ENCODE measurements at regions not wholly inside any gene's neighbourhood (a gene's known extent, or its start where the extent isn't known, plus 50 kb on each side); places are given as distances from the start of the nearest gene placed in this dataset.

DNA sequence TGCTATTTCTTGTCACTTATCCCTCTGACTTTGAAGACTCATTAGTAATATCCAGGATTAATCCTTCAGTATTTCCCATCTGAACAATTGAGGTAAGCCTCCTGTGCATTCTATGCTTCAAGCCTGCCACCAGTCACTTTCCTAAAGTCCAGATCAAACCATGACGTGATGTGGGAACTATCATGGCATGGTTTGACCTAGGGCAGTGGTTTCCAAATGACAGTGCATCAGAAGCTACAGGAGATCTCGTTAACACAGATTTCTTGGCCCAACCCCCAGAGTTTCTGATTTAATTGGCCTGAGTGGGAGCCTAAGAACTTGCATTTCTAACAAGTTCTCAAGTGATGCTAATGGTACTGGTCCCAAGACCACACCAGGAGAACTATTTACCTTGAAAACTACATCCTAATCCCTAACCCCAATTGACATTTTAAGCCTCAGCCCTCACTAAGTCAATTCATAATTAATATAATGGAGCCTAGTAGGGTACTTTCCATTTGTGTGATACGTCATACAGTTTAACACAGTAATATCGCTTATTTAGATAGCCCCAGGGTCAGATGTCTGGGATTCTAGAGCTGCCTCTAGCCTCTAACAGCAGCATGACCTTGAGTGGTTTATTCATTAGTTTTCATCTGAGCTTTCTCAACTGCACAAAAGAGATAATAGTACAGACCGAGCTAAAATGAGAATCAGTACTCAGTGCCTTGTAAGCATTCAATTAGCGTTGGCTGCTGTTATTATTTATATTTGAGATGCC lies 907.6 kb downstream of the TFAP2A start:
- no peak for DNase-seq

DNA sequence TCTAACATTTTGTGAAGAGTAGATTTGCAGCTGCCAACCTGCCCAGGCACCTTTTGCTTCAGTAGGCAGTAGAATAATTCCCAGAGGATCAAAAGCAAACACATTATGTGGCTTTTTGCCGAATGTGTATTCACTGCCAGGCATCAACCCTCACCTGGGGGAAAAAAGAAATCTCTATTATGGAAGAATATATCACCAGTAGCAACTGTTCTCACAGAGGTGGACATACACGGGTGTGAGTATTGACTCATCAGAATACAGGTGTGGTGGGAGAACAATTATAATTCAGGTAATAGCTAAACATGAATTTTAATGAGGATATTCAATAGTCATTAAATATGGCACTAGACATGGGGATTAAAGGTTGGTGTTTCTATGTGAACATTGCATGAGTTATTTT lies 910.7 kb downstream of the TFAP2A start:
- no peak for DNase-seq

DNA sequence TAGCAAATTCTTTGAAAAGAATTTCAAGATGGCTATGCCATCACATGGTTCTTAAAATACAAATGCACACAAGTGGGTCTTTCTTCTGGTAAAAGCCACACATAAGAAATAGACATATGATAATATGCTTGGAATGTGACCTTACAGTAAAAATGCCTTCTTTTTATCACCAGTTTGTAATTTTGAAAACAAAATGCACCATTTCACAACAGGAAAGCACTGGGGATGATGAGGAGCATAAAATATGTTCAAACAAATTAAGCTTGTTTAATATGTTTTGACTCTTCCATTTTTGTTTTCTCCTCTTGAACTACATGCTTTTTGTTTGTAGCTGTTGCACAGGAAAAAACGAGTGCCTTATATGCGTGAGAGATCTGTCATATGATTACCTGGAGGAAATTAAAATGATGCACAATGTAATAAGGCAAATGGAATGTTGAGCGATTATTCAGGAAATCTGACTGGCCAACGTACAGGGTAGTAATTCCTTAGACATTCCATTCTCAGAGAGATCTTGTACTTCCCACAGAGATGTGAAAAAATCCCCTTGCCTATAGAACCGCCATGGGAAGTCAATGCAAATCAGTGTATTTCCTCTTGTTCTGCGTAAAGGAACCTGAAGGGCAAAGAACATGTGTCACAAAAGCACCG lies 911.6 kb downstream of the TFAP2A start:
- no peak for DNase-seq

DNA sequence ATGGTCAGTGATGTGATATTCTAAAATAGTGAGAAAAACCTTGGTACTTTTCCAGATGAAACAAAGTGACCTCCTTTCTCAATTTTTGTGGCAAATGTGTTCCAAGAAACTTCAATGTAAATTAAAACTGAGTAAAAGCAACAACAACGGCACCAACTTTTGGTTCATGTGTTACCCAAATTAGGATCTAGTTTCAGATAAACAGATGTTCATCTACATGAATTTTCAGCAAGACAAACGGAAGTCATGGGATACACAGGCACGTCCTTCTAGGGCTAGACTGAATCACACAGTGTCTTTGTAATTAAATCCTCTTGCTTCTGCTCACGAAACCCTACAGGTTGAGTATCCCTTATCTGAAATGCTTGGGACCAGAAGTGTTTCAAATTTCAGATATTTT lies 915.2 kb downstream of the TFAP2A start:
- no peak for DNase-seq

DNA sequence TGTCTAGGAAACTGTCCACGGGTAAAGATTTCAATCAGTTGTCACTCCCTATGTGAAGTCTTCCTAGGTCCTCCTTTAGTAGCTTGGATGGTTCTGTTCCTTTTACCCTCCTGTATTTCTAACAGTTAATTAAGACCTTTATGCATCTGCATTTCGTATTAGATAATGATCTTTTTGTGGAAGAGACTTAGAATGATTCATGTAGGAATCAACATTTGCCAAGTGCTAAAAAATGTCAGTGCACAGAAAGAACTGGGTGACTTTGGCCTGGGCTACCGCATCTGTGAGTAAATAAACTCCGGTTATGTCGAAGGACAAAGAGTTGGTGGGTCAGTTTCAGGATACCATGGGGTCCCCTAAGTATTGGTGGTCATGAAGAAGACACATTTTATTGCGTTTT lies 918.0 kb downstream of the TFAP2A start:
- no peak for DNase-seq

DNA sequence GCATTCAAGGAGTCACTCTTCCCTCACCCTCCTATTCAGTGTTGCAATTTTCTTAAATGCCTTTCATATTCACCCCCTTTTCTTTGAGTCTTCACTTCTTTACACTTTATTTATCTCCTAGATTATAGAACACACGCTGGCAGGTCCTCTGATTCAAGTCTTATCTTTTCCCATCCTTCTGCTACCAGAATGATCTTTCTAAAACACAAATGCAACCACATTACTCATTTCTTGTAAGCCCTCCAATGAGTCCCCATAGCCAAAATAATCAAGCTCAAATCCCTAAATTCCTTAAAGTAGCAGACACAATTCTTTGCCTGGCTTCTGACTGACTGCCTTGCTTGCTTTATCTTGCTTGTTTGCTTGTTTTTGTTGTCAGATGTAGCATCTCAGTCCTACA lies 920.0 kb downstream of the TFAP2A start:
- no peak for DNase-seq

DNA sequence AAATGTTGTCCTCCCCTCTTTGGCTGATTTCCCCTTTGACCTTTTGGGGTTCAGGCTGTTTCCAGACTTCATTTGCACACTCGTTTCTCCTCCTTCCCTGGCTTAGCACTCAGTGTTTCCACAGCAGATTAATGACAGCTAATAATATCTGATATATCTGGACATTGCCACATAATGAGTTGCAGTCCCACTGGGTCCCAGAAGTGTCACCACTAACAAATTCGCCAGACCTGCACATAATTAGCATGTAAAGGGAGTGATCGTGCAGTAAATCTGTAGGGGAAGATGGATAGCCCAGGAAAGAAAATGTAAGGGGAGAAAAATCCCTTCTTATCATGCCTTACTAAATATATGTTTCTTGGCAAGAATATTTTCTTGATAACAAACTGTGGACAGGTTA lies 922.1 kb downstream of the TFAP2A start:
- DNase-seq, result no peak

DNA sequence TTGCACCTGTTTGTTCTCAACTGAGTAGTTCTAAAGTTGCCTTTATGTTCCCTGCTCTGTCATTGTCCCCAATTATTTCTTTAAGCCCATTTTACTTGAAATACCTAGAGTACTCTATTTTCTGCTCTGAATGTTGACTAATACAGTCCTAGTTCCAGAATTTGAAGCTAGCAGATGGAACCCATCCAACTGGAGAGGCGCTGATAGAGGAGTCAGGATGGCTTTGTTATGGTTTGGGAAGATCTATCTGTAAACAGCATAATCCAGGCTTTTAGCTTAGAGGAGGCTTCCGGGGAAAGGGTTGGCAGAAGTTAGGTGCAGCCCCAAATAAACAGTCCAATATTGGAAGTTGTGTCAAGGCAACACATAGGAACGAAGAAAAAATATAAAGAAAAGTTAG lies 927.7 kb downstream of the TFAP2A start:
- no peak for DNase-seq

DNA sequence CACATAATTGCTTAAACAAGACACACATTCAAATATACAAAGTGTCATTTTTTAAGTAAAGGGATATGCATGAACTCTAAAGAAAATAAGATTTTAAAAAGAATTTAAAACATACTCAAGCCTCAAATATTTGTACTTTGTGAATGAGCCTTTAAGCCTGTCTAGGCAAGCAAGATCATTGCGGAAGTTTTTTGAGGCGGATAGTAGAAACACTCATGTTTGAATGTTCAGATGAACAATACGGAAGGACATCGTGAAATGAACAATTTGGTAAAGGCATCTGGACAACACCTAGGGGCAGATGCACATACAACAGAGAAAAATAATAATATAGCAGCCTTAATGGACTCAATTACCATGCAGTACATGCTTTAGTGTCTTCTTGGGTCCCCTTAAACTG lies 928.9 kb downstream of the TFAP2A start:
- DNase-seq, result no peak

DNA sequence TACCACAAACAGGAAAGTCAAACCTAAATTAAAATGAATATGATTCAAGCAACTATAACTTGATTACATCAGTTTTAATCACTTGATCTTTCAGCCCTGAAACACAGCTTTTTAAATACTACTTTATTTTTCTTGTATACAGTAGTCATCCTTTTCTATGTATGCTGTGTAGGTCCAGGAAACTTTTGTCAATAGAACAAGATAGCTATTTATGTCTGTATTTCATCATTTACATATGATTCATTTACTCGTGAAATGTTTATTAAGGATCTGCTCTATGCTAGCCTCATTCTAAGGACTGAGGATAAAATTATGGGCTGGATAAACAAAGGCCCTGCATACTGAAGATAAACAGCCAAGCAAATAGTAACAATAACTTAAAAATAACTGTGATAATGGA lies 930.2 kb downstream of the TFAP2A start:
- no peak for DNase-seq

DNA sequence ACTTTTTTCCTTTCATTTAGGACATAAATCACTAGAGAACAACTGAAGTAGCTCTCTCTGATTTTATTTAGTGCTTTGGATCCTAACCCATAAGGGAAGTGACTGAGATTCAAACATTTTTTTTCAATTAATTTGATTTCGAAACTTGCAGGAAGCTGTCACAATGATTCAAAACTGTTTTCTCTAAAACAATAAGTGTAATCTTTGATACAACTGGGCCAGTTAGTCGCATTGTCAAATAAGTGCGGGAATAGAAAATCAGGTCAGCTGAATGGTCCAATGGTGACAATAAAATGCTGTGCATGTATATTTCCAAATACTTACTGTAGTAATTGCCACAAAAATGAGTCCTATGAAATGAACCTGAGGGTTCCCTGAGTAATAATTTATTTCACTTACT lies 930.8 kb downstream of the TFAP2A start:
- DNase-seq, result no peak

DNA sequence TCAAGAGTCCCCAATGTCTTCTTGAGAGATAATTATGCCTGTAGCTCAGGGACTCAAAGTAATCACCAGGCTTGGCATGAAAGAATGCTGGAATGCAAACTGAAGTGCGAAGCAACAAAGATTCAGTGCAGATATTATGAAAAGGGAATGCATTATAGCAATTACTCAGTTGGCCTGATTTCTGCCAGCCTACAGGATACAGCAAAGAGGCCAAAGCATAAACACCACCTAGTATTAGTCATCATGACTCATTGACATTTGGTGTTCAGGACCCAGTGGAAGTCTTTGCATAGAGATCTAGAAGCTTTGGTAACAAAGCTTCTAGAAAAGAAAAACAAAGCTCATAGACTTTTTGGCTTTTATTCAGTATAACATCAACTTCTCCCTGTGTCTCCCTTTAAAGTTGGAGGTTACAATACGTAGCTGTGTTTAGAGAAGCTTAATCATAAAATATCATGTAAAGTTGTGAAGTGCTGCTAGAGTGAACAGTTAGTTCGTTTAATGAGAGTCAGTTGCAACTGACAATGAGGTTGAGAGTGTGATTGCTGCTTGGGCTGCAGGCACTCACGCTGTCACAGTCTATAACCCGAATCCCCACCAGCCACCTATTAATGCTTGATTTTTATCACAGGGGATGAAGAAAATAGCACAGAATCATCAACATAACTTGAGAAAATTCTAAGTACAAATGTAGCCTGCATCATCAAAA lies 932.7 kb downstream of the TFAP2A start:
- DNase-seq, result no peak

DNA sequence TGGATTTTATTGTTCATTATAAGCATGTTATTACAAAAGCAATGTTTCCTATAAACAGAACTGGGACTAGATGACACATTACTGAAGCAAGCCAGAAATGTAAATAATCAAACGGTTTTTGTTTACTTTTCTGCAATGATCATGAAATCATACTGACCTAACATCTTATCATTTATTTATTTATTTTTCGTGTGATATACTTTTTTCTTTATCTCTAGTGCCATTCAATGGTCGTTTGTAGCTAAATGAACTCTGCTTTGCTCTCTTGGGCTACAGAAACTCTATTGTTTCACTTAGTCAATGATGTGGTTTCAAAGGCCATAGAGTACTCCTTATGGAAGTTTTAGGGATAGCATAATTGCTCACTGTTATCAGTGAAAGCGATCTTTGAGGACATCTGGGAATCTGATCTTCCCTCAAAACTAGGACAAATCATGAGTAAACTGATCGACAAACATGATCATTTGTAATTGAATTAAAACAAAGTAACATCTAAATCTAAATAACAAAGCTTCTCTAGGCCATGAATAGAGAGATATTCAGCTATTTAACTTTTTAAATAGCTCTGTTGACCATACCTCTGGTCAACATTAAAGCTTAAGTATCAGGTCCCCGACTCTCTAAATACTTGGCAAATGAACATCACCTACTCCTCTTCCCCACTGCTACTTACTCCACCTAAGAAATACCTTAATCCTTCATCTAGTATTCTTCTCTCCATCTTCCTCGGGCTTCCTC lies 933.4 kb downstream of the TFAP2A start:
- no peak for DNase-seq

DNA sequence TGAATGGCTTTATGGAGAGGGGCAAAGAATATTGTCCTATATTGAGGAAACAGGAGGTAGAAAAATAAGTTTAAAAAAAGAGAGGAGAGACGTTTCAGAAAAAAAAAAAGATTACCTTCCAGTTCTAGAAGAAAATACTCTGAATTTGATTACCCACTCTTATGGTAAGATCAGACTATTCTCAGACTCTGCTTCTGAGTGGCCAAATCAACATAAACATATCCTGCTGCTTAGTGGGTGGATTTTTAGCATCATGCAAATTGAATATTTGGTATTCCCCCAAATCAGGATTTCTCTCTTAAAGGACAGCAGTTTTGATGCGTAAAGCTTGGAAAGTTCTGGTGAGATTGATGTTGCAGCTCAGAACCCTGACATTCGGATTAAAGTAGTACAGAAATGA lies 946.6 kb downstream of the TFAP2A start:
- no peak for DNase-seq

DNA sequence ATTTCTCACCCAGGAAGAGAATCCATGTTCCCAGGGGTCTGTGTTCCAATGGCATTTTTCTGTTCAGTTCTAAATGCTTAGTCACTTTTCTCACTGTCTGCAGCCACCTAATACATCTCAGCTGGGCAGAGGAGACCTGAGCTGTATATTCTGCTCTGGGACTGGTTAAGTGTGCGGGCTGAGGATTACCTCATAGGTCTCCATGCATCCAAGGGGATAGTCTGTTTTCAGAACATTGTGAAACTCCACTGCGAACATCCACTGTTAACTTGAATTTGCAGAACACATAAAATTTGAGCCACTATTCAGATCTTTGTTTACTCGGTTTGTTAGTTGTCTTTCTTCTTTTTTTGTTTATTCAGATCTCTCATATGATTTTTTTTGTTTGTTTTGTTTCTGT lies 947.1 kb downstream of the TFAP2A start:
- no peak for DNase-seq

DNA sequence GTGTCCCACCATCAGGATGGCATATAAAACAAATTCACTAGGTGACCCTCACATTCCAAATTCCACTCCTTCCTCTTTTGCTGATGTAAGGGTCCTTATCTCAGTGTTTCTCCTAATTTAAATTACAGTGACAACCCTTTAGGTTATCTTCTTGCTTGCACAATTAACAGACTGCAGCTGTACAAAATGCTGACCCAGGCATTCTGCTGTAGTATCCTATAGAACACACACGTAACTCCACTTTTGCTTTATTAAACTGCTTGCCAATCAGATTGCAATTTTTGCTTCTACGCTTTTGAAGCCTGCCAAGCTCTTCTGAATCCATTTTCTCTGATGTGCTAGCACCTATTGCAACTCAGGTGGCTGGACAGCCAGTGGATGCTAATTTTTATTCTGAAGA lies 950.3 kb downstream of the TFAP2A start:
- DNase-seq, result no peak

DNA sequence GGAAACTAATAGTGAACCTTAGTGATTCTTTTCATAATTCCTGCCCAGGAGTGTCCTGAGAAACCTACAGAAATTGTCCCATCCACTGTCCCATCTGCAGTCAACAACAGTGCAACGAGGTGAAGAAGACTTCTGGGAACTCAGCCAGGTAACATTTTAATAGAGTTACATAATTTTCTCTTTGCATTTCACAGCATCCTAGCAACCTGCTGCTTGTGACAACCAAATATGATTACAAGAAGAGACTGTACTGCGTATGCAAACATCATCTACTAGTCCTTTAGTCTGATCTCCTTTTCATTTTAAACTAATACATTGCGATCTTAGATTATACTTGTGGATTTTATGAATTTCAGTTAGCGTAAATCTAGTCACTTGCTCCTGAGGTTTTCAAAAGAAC lies 951.6 kb downstream of the TFAP2A start:
- no peak for DNase-seq

DNA sequence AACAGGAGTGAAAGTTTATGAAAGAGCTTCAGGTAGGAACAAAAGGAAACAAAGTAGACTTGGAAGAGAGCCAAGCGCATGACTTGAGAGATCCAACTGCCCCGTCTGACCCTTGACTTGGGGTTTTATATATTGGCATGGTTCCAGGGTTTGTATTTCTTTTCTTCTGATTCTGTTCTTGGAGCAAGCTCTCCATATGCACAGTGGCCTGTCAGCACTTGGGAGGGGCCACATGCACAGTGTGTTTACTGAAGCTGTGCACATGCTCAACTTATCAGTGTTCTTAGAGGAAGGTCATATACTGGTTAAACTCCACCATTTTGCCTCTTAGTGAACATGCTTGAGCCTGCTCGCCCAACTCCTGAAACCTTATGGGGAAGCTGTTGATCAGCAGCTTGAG lies 953.7 kb downstream of the TFAP2A start:
- no peak for DNase-seq

DNA sequence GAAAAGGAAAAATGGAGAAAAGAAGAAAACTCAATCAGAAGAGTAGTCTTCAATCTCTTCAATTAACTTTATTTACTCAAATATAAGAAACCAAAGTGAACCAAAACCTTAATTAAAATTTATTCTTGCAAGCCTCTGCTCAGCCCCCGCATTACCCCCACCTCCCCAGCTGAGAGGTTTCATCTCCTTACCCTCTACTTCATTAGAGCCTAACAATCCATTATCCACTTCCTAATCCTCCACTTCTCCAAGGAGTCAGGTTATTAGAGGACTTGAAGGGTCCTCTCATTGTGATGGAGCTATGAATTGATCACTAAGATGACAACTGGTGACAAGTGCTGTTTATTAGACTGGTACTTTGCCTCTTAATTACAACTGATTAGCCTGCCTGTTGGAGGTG lies 956.5 kb downstream of the TFAP2A start:
- DNase-seq, result no peak

DNA sequence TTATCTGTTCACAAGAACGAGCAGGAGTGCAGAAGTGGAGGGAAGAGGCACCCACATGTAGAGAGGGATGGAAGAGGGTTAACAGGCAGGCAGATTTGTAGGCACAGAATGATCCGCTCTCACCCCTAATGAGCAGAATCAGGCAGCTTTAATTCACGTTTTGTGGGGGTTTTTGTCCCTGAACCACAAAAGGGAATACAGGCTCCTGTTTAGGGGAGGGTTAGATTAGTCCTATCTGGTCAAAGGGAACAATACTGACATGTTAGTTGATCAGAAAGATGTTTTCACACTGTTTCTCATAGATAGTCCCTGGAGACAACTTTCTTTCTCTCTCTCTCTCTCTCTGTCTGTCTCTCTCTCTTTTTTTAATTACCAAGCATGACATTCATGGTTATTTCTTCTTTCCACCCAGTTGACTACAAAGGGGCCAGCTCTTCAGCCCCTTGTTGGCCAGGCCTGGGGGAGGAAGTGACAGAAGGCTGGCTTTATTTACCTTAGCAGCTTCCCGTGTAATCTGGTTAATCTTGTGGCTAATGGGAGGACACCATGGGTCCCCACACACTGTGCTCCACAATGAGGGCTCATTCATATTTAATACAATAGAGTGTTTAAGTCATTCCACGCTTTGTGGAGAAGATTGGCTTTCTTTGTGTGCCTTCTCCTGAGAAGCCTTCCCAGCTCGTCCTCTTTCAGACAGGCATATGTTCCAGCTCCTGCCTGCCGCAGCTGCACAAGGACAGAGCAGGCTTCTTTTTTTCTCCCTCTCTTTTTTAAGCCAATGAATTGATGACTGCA lies 958.8 kb downstream of the TFAP2A start:
- no peak for DNase-seq

DNA sequence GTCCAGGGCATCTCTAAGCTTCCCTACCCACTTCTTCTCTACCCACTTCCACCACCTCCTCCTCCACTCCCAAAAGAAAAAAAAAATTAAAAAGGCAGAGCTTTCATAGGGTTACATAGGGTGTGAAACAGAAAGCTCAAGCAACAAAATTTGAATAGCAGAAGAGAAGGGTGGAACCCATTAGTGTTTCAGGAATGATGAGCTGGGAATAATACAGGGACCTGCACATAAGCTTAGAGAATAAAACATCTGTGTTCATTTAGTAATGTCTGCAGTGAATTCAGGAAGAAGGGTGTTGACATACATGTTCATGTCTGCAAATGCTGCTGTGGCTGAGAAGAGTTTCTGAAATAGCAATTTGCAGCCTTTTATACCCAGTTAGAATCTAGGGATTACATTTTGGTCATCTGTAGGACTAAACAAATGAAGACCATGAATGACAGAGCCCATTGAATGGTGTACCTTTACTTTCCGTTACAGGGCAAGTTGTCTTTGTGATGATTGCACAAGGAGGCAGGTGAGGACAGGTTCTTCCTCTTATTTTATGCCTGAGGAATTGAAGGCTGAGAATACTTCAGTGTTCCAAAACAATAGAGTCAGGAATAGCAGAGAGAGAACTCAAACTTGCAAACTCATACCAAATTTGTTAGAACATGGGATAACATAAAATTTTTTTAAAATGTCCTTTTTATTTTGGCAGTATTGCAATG lies 975.1 kb downstream of the TFAP2A start:
- no peak for DNase-seq

DNA sequence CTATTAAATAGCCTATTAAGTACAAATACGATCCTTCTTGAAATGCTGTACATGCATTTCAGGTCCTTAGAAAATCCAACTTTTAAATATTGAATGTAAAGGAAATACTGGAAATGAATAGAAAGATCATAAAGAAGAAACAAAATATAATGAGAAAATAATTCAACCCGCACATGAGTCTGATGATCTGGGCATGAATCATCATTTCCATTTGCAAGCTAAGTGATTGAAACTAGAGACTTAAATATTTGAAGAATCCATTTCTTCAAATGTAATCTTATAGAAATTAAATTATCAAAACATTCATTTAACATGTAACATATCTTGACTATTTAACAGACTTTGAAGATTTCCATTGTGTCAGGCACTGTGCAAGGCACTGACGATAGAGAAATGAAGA lies 977.0 kb downstream of the TFAP2A start:
- no peak for DNase-seq
